Esophagus squamous epithelium (tissue), 5 donors: ENCODE measurements at regions not wholly inside any gene's neighbourhood (a gene's known extent, or its start where the extent isn't known, plus 50 kb on each side); places are given as distances from the start of the nearest gene placed in this dataset.

Experiments used
- DNase-seq: peaks from one replicate; lab custom pipeline; 2025; lab: John Stamatoyannopoulos, UW
- H3K27ac ChIP-seq, 4 donors: fragments of 200-600 bp; sonication (generic); one replicate each; pipeline ENCODE4 v1.5.1; 2016 to 2019; ENCODE audit warnings: mild to moderate bottlenecking in 1 of 4
- H3K27me3 ChIP-seq, 4 donors: fragments of 200-600 bp; sonication (generic); 1 replicate in 3 of 4; 2 replicates in 1 of 4; pipeline versions ENCODE4 v1.5.1 to v1.6.0; 2017 to 2021; ENCODE audit warnings: antibody characterized with exemption in 1 of 4
- H3K36me3 ChIP-seq, 3 donors: fragments of 200-600 bp; sonication (generic); one replicate each; pipeline ENCODE4 v1.5.1; 2016 to 2019
- H3K4me1 ChIP-seq, 3 donors: fragments of 200-600 bp; sonication (generic); one replicate each; pipeline ENCODE4 v1.5.1; 2017 to 2019
- H3K4me3 ChIP-seq, 4 donors: fragments of 200-600 bp; sonication (generic); 1 replicate in 3 of 4; 2 replicates in 1 of 4; pipeline ENCODE4 v1.5.1; 2016 to 2019; ENCODE audit warnings: mild to moderate bottlenecking in 2 of 4, moderate library complexity in 1 of 4
- H3K9me3 ChIP-seq, 3 donors: fragments of 200-600 bp; sonication (generic); one replicate each; pipeline ENCODE4 v1.5.1; 2016 to 2019
- CTCF ChIP-seq, 6 experiments: fragments of 450-650 bp in 4 of 6; fragments of 200-600 bp in 2 of 6; sonication (generic) in 2 of 6; IDR thresholded peaks; one replicate each; pipeline ENCODE4 v1.5.1; 2016 to 2019; ENCODE audit warnings: antibody characterized with exemption in 6 of 6, mild to moderate bottlenecking in 4 of 6, moderate library complexity in 4 of 6
- POLR2A ChIP-seq, 4 donors: fragments of 450-650 bp; IDR thresholded peaks; one replicate each; pipeline ENCODE4 v1.6.1; 2017; ENCODE audit warnings: antibody characterized with exemption in 4 of 4, mild to moderate bottlenecking in 4 of 4, moderate library complexity in 3 of 4
- WGBS, 2 donors: methylation state at CpG; one replicate each; pipeline ENCODE4 v1.1.5; 2018; 5-methylcytosine and 5-hydroxymethylcytosine counted together
- intact Hi-C: fragments of 100-400 bp; cut with DNase I; formaldehyde crosslinking; loops from one replicate; pipeline ENCODE4 v1.15.0; 2022
- donor health status: DM: yes; HTN: yes; CAD: no.

- Histone ChIP-seq H3K4me3 (no peak overlapping the region), H3K27me3 (peaks cover 14 to 91% (median 31%) of the 10 kb centered on the region in 4 donors), H3K27ac (no peak overlapping the region), H3K4me1 (peaks cover 16 to 35% (median 27%) of the 10 kb centered on the region in 3 donors), H3K36me3 (no peaks in the 10 kb centered on the region), H3K9me3 (peaks cover 0 to 4% (median 0%) of the 10 kb centered on the region in 3 donors)
- TF ChIP-seq CTCF (IDR thresholded peaks at IDR 0.05) (no peak), POLR2A (IDR thresholded peaks at IDR 0.05) (no peak)
- DNase-seq = no peak
- intact Hi-C loops = no loop called here
- 64 to 91% methylated on average over 2 to 4 of the region's 6 CpGs for WGBS, 2 donors
These were observed 93.5 kb upstream of the PAX2 start for GRCh38 chr10:100651916-100652315.

- no peak overlapping the region for H3K4me3 ChIP-seq
- no peaks in the 10 kb centered on the region for H3K36me3 ChIP-seq
- no peak for DNase-seq
- peaks cover 0 to 4% (median 0%) of the 10 kb centered on the region in 3 donors for H3K9me3 ChIP-seq
- H3K27ac ChIP-seq = no peak overlapping the region
- intact Hi-C loops = no loop called here
- H3K4me1 ChIP-seq = peaks cover 16 to 36% (median 27%) of the 10 kb centered on the region in 3 donors
- WGBS, 2 donors = 55 to 58% methylated on average over 4 to 7 of the region's 7 CpGs
- TF ChIP-seq CTCF (IDR thresholded peaks at IDR 0.05) = no peak
- TF ChIP-seq POLR2A (IDR thresholded peaks at IDR 0.05) = no peak
- H3K27me3 ChIP-seq = peaks cover 14 to 91% (median 35%) of the 10 kb centered on the region in 4 donors
These were observed 92.8 kb upstream of the PAX2 start for GRCh38 chr10:100652406-100653135.

GRCh38 chr10:100653238-100653956, 92.0 kb upstream of the PAX2 start:
- H3K36me3 ChIP-seq = no peaks in the 10 kb centered on the region
- peak overlapping the region in 2 of 4 donors; percentile 32 to 56 for H3K4me3 ChIP-seq
- H3K4me1 ChIP-seq = peaks cover 16 to 36% (median 27%) of the 10 kb centered on the region in 3 donors
- H3K27ac ChIP-seq = no peak overlapping the region
- 7 to 9% methylated on average over 5 to 7 of the region's 9 CpGs for WGBS, 2 donors
- DNase-seq = no peak
- H3K9me3 ChIP-seq = peaks cover 0 to 4% (median 0%) of the 10 kb centered on the region in 3 donors
- intact Hi-C loops = no loop called here
- H3K27me3 ChIP-seq = peaks cover 14 to 91% (median 39%) of the 10 kb centered on the region in 4 donors
- TF ChIP-seq POLR2A (IDR thresholded peaks at IDR 0.05) = no peak
- no peak for TF ChIP-seq CTCF (IDR thresholded peaks at IDR 0.05)

DNA sequence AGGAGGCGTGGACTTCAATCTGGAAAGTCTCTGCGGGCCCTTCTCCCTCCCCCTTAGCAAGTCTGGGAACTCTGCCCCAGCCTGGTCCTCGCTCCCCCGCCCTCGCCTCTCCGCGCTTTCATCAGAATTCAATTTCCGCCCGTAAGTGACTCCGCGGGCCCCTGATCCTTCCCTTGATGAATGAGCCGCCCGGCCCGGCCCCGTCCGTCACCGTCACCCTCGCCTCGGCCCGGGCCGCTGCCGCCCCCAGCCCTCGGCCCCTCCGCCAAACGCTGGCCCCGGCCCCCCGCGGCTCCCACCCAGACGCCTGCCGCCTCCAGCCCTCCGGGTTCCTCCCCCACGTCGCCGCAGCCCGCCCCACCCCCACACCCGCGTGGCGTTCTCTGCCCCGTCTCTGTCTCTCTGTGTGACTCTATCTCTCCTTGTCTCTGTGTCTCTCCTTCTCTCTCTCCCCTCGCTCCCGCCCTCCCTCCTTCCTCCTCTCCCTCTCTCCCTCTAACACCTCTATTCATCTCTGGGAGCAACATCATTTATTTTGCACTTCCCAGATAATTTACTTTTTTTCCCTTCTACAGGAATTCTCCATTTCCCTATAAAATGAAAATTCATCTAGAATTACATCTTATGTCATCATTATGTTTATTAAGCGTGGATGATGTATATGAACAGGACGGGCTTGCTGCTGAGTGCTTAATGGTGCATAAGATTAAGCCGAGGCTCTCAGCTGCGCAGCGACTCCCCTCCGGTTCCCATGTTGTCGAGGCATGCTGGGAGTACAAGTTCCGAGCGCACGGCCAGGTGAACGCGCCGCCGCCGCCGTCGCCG, 91.2 kb upstream of the PAX2 start:
- no peak for DNase-seq
- intact Hi-C loops = no loop called here
- TF ChIP-seq CTCF (IDR thresholded peaks at IDR 0.05) = no peak
- TF ChIP-seq POLR2A (IDR thresholded peaks at IDR 0.05) = no peak
- Histone ChIP-seq H3K4me1 (peaks cover 16 to 36% (median 27%) of the 10 kb centered on the region in 3 donors), H3K9me3 (peaks cover 0 to 4% (median 0%) of the 10 kb centered on the region in 3 donors), H3K4me3 (peak overlapping the region in 2 of 4 donors; percentile 32 to 56), H3K27ac (no peak overlapping the region), H3K36me3 (no peaks in the 10 kb centered on the region), H3K27me3 (peaks cover 16 to 94% (median 47%) of the 10 kb centered on the region in 4 donors)
- WGBS, 2 donors = 1 to 2% methylated on average over 25 to 35 of the region's 59 CpGs
